HepG2 (cell line): ENCODE measurements at regions not wholly inside any gene's neighbourhood (a gene's known extent, or its start where the extent isn't known, plus 50 kb on each side); places are given as distances from the start of the nearest gene placed in this dataset.

ENCODE experiments used
- ATAC-seq: fragments of 200-7000 bp; cut with Tn5 transposase; 3 replicates; pipeline ENCODE4 v1.9.1; 2020; ENCODE audit warnings: mild to moderate bottlenecking, moderate library complexity
- BruUV-seq: library from RNA; stranded (reverse); fragments of 400-500 nt; replicated peaks from 2 replicates; lab custom pipeline; 2021; lab: Mats Ljungman, UMichigan
- CTCF ChIA-PET: fragments of 300-600 bp; formaldehyde crosslinking; extraction: SDS; loops from one replicate; lab custom pipeline; 2021; ENCODE audit warnings: low total read pairs, inconsistent platforms, low intra/inter-chr PET ratio; lab: Yijun Ruan, JAX
- POLR2A ChIA-PET: fragments of 350-600 bp; sonication (Branson Sonifier 250); formaldehyde crosslinking; loops from one replicate; lab custom pipeline; 2020; ENCODE audit warnings: antibody characterized with exemption, inconsistent platforms; lab: Yijun Ruan, JAX
- DNase-seq: peaks from one replicate; pipeline ENCODE4 v3.0.0-alpha.2; 2015; ENCODE audit warnings: low spot score
- FAIRE-seq: peaks from 3 replicates; lab custom pipeline; 2011; peaks lifted over from hg19 to GRCh38; lab: Jason Lieb, UNC
- H2AFZ ChIP-seq: one replicate; pipeline ENCODE4 v1.6.1; 2011; ENCODE audit warnings: low read length, inconsistent platforms
- H3K27ac ChIP-seq: fragments of 300-600 bp; 3 replicates; pipeline ENCODE4 v1.8.0; 2011; ENCODE audit warnings: mixed run types, mild to moderate bottlenecking, mixed read lengths, low read length, inconsistent platforms; ENCODE audit not compliant: insufficient read depth; ENCODE audit errors: extremely low read length
- H3K27me3 ChIP-seq, 2 experiments: fragments of 200-600 bp in 1 of 2; 2 replicates in 1 of 2; 3 replicates in 1 of 2; pipeline versions ENCODE4 v1.6.0 to v1.8.0; 2011; ENCODE audit warnings: low read length in 2 of 2, mild to moderate bottlenecking in 2 of 2, moderate library complexity in 2 of 2, inconsistent platforms in 1 of 2; ENCODE audit not compliant: insufficient read depth in 2 of 2, control insufficient read depth in 1 of 2
- H3K36me3 ChIP-seq, 2 experiments: fragments of 200-600 bp in 1 of 2; replicated peaks in 1 of 2; 2 replicates in 1 of 2; 3 replicates in 1 of 2; pipeline versions ENCODE4 v1.5.1 to v1.8.0; 2011; ENCODE audit warnings: low read length in 2 of 2, inconsistent platforms in 1 of 2; ENCODE audit not compliant: insufficient read depth in 2 of 2, control insufficient read depth in 1 of 2
- H3K4me1 ChIP-seq: 2 replicates; pipeline ENCODE4 v1.5.1; 2012; ENCODE audit warnings: low read length, inconsistent platforms; ENCODE audit not compliant: insufficient read depth
- H3K4me2 ChIP-seq: 2 replicates; pipeline ENCODE4 v1.6.0; 2011; ENCODE audit warnings: low read depth, low read length, inconsistent platforms
- H3K4me3 ChIP-seq, 3 experiments: fragments of 200-600 bp in 1 of 3; sonication (generic), shearing (Covaris generic) in 1 of 3; replicated peaks in 1 of 3; 2 replicates each; pipeline ENCODE4 v1.5.1; 2011 to 2016; ENCODE audit warnings: low read length in 3 of 3, inconsistent platforms in 2 of 3, low read depth in 2 of 3, mild to moderate bottlenecking in 2 of 3, control low read depth in 1 of 3, mixed read lengths in 1 of 3; ENCODE audit not compliant: insufficient read depth in 1 of 3
- H3K79me2 ChIP-seq: one replicate; pipeline ENCODE4 v1.6.1; 2011; ENCODE audit warnings: low read length, inconsistent platforms; ENCODE audit not compliant: insufficient read depth
- H3K9ac ChIP-seq: 2 replicates; pipeline ENCODE4 v1.6.0; 2011; ENCODE audit warnings: mild to moderate bottlenecking, low read depth, low read length, inconsistent platforms; ENCODE audit not compliant: insufficient read depth
- H3K9me3 ChIP-seq: 2 replicates; pipeline ENCODE4 v1.5.1; 2012; ENCODE audit warnings: mild to moderate bottlenecking, low read length
- H4K20me1 ChIP-seq: 2 replicates; pipeline ENCODE4 v1.6.0; 2011; ENCODE audit warnings: inconsistent platforms, mild to moderate bottlenecking, low read length, moderate library complexity; ENCODE audit not compliant: insufficient read depth
- CBX1 ChIP-seq: IDR thresholded peaks from one replicate; pipeline ENCODE4 v1.6.1; 2016; ENCODE audit warnings: antibody characterized with exemption, low read depth
- GMEB2 ChIP-seq: IDR thresholded peaks from 2 replicates; pipeline ENCODE4 v1.6.1; 2016; ENCODE audit warnings: missing biosample characterization, missing genetic modification reagents, low read depth
- HNF1A ChIP-seq, 2 experiments: sonication (generic) in 1 of 2; formaldehyde crosslinking in 1 of 2; IDR thresholded peaks; 2 replicates each; pipeline versions ENCODE4 v1.4.0 to v1.6.1; 2016 to 2020; ENCODE audit warnings: borderline replicate concordance in 1 of 2, low read depth in 1 of 2, mild to moderate bottlenecking in 1 of 2, missing genetic modification reagents in 1 of 2
- ISL2 ChIP-seq: sonication (generic); formaldehyde crosslinking; IDR thresholded peaks from 2 replicates; pipeline ENCODE4 v1.5.0; 2020; ENCODE audit warnings: missing genetic modification reagents
- KIAA2018 ChIP-seq: sonication (generic); formaldehyde crosslinking; IDR thresholded peaks from 2 replicates; pipeline ENCODE4 v1.5.0; 2020; ENCODE audit warnings: mild to moderate bottlenecking, missing genetic modification reagents, borderline replicate concordance
- MEIS2 ChIP-seq: sonication (generic); formaldehyde crosslinking; IDR thresholded peaks from 2 replicates; pipeline ENCODE4 v1.9.0; 2021; ENCODE audit warnings: mild to moderate bottlenecking, missing genetic modification reagents
- TEF ChIP-seq: sonication (generic); formaldehyde crosslinking; IDR thresholded peaks from 2 replicates; pipeline ENCODE4 v1.5.0; 2020; ENCODE audit warnings: missing genetic modification reagents
- WIZ ChIP-seq: sonication (generic); formaldehyde crosslinking; IDR thresholded peaks from 2 replicates; pipeline ENCODE4 v1.5.1; 2020; ENCODE audit warnings: mild to moderate bottlenecking, missing genetic modification reagents
- ZNF224 ChIP-seq: sonication (generic); formaldehyde crosslinking; IDR thresholded peaks from 2 replicates; pipeline ENCODE4 v1.5.0; 2020; ENCODE audit warnings: mild to moderate bottlenecking, missing genetic modification reagents
- ZNF234 ChIP-seq: sonication (generic); formaldehyde crosslinking; conservative IDR thresholded peaks from 2 replicates; pipeline ENCODE4 v1.5.1; 2020; ENCODE audit warnings: mild to moderate bottlenecking, missing genetic modification reagents
- ZNF792 ChIP-seq: IDR thresholded peaks from 2 replicates; pipeline ENCODE4 v1.6.1; 2016
- WGBS: methylation state at CpG from one replicate; pipeline ENCODE4 v1.1.6; 2017; ENCODE audit warnings: low lambda C conversion rate; 5-methylcytosine and 5-hydroxymethylcytosine counted together
- in situ Hi-C: cut with HindIII; loops from 2 replicates; pipeline ENCODE4 v1.10.0; 2017; ENCODE audit warnings: low pct_unique_long_range_greater_than_20kb; ENCODE audit not compliant: extremely low pct_ligation_motif_present
- intact Hi-C: fragments of 100-400 bp; cut with micrococcal nuclease; formaldehyde crosslinking; loops from one replicate; pipeline ENCODE4 v1.10.0; 2022; ENCODE audit not compliant: unreplicated experiment

- H3K79me2 ChIP-seq, result no peaks in the 10 kb centered on the region
- H3K4me3 ChIP-seq, result no peak overlapping the region
- H3K4me2 ChIP-seq, result no peak overlapping the region
- H3K27ac ChIP-seq, result no peak overlapping the region
- 76% methylated on average over 7 of the region's 7 CpGs for WGBS
- H2AFZ ChIP-seq, result no peak overlapping the region
- no peaks in the 10 kb centered on the region for H3K4me1 ChIP-seq
- no peak for ATAC-seq
- ChIA-PET CTCF (no interaction called here), POLR2A (no interaction called here)
- in situ Hi-C loops (no loop called here), intact Hi-C loops (no loop called here)
- no peaks in the 10 kb centered on the region for H3K36me3 ChIP-seq
- no peaks in the 10 kb centered on the region for H3K9me3 ChIP-seq
- no peak for DNase-seq
- no peak for FAIRE-seq
- no TSS peak for BruUV-seq
- no peaks in the 10 kb centered on the region for H4K20me1 ChIP-seq
- H3K27me3 ChIP-seq, result peaks cover 0 to 1% of the 10 kb centered on the region in 2 experiments; a peak in 2 of 5 replicates
- no peak overlapping the region for H3K9ac ChIP-seq
- no peak for TF ChIP-seq KIAA2018 (CRISPR knock-in tag)
- TF ChIP-seq HNF1A (IDR thresholded peaks at IDR 0.05; ENCODE audit: low read depth), result no peak
- no peak for TF ChIP-seq HNF1A (CRISPR knock-in tag; IDR thresholded peaks at IDR 0.05; ENCODE audit: borderline replicate concordance)
- no peak for TF ChIP-seq WIZ (CRISPR knock-in tag)
- TF ChIP-seq ZNF224 (CRISPR knock-in tag), result no peak
- no peak for TF ChIP-seq TEF (CRISPR knock-in tag)
- no peak for TF ChIP-seq CBX1
- TF ChIP-seq ISL2 (CRISPR knock-in tag), result no peak
- no peak for TF ChIP-seq MEIS2 (CRISPR knock-in tag)
- TF ChIP-seq ZNF234 (CRISPR knock-in tag), result no peak
- TF ChIP-seq ZNF792 (CRISPR knock-in tag), result no peak
- TF ChIP-seq GMEB2 (CRISPR knock-in tag), result no peak
These were observed 323.7 kb downstream of the MIAT start for GRCh38 chr22:26981111-26981510.
